Heart left ventricle (tissue), 13 donors: ENCODE measurements at regions not wholly inside any gene's neighbourhood (a gene's known extent, or its start where the extent isn't known, plus 50 kb on each side); places are given as distances from the start of the nearest gene placed in this dataset.

Experiments
- CTCF ChIP-seq, 12 donors: fragments of 200-600 bp; sonication (generic) in 4 of 12; IDR thresholded peaks; one replicate each; pipeline versions ENCODE4 v1.5.0 to v1.8.0; 2018 to 2022; ENCODE audit warnings: antibody characterized with exemption in 12 of 12, mild to moderate bottlenecking in 5 of 12
- POLR2A ChIP-seq, 2 donors: fragments of 450-650 bp; IDR thresholded peaks; one replicate each; pipeline ENCODE4 v1.6.1; 2017; ENCODE audit warnings: antibody characterized with exemption in 2 of 2, mild to moderate bottlenecking in 2 of 2, moderate library complexity in 2 of 2
- donor health status: ischemic (EF 13 %, LVEDD 7.1; RV severe dilation, severe dysfunction).
- donor health status: DM: no; HTN: yes; CAD: no.
- donor health status: DM: no; HTN: no; CAD: no.
- donor health status: ischemic (EF 25% LVEDD 6.9; RV normal size, moderate dysfunction).
- donor health status: ischemic (EF 25% LVEDD 5.7; RV mildly dilated, moderate dysfunction).
- donor health status: ischemic (EF 35%, LVEDD 5.7; RV mildly dilated, moderate dysfunction).
- donor health status: nonischemic (EF 11% LVEDD 7.7; RV severe dilation, severe dysfunction).
- donor health status: DM: yes; HTN: yes; CAD: no.
- donor health status: PGD.
- donor health status: ischemic (EF 29% LVEDD 5.4; RV normal size, mild dysfunction).
- donor health status: nonischemic (EF 23%, LVEDD 6.1; RV moderate dilation, normal function).

GRCh38 chr11:25436326-25436725, 895.6 kb upstream of the ANO3 start:
- no peak for TF ChIP-seq CTCF (IDR thresholded peaks at IDR 0.05)
- no peak for TF ChIP-seq POLR2A (IDR thresholded peaks at IDR 0.05)
